ENCODE measurements at regions not wholly inside any gene's neighbourhood (a gene's known extent, or its start where the extent isn't known, plus 50 kb on each side); places are given as distances from the start of the nearest gene placed in this dataset.
"Not testable (repeated sequence)": the region's sequence is repeated elsewhere in the genome, so short reads cannot be mapped to it uniquely, and the experiment has no call there.

- TF ChIP-seq CTCF (IDR thresholded peaks at IDR 0.05): no peak
- TF ChIP-seq POLR2A (IDR thresholded peaks at IDR 0.05): no peak
- Histone ChIP-seq H3K4me1 (no peaks in the 10 kb centered on the region), H3K4me3 (no peak overlapping the region), H3K36me3 (no peaks in the 10 kb centered on the region), H3K27ac (no peak overlapping the region), H3K27me3 (peaks cover 0 to 3% of the 10 kb centered on the region in 2 donors), H3K9me3 (no peaks in the 10 kb centered on the region)
- ATAC-seq (no peak), DNase-seq (no peak)
- intact Hi-C loops (cut with DNase I): no loop called here
These were observed 882.6 kb upstream of the GRIA3 start for GRCh38 chrX:122301491-122301890.

GRCh38 chrX:122303761-122304160, 880.3 kb upstream of the GRIA3 start:
- TF ChIP-seq POLR2A (IDR thresholded peaks at IDR 0.05) (no peak), CTCF (IDR thresholded peaks at IDR 0.05) (no peak)
- H3K4me1 ChIP-seq: no peaks in the 10 kb centered on the region
- ATAC-seq: no peak
- intact Hi-C loops (cut with DNase I): no loop called here
- no peak for DNase-seq
- peaks cover 0 to 3% of the 10 kb centered on the region in 2 donors for H3K27me3 ChIP-seq
- no peaks in the 10 kb centered on the region for H3K36me3 ChIP-seq
- no peak overlapping the region for H3K27ac ChIP-seq
- H3K9me3 ChIP-seq: no peaks in the 10 kb centered on the region
- no peak overlapping the region for H3K4me3 ChIP-seq

GRCh38 chrX:122344816-122345215, 839.3 kb upstream of the GRIA3 start:
- Histone ChIP-seq H3K27me3 (no peaks in the 10 kb centered on the region), H3K36me3 (no peaks in the 10 kb centered on the region), H3K27ac (no peak overlapping the region), H3K9me3 (no peaks in the 10 kb centered on the region), H3K4me1 (no peaks in the 10 kb centered on the region), H3K4me3 (no peak overlapping the region)
- DNase-seq: no peak
- intact Hi-C loops (cut with DNase I): no loop called here
- 65% methylated on average over 3 of the region's 3 CpGs for whole genome bisulfite sequencing (ENCODE audit: insufficient coverage, low coverage, low lambda C conversion rate, missing lambda C conversion rate)
- no peak for ATAC-seq
- no peak for TF ChIP-seq CTCF (IDR thresholded peaks at IDR 0.05)
- TF ChIP-seq POLR2A (IDR thresholded peaks at IDR 0.05): no peak

GRCh38 chrX:122363112-122363795, 820.8 kb upstream of the GRIA3 start:
- H3K27me3 ChIP-seq: no peaks in the 10 kb centered on the region
- 39% methylated on average over 6 of the region's 9 CpGs for WGBS (ENCODE audit: insufficient coverage, low coverage, low lambda C conversion rate, missing lambda C conversion rate)
- no peaks in the 10 kb centered on the region for H3K9me3 ChIP-seq
- H3K4me3 ChIP-seq: no peak overlapping the region
- no peak for ATAC-seq
- no peak for DNase-seq
- no peaks in the 10 kb centered on the region for H3K36me3 ChIP-seq
- no peaks in the 10 kb centered on the region for H3K4me1 ChIP-seq
- no peak overlapping the region for H3K27ac ChIP-seq
- intact Hi-C loops (cut with DNase I): no loop called here
- TF ChIP-seq POLR2A (IDR thresholded peaks at IDR 0.05): no peak

GRCh38 chrX:122375533-122375932, 808.5 kb upstream of the GRIA3 start:
- H3K27me3 ChIP-seq; ATAC-seq; intact Hi-C loops (cut with DNase I); H3K4me1 ChIP-seq; H3K36me3 ChIP-seq; H3K9me3 ChIP-seq; H3K27ac ChIP-seq; DNase-seq; H3K4me3 ChIP-seq: not testable (repeated sequence)
- WGBS (ENCODE audit: insufficient coverage, low coverage, low lambda C conversion rate, missing lambda C conversion rate): 76% methylated on average over 6 of the region's 13 CpGs

- intact Hi-C loops (cut with DNase I): no loop called here
- DNase-seq: peak in 1 of 3 donors; percentile 49
- H3K36me3 ChIP-seq: no peaks in the 10 kb centered on the region
- no peak overlapping the region for H3K4me3 ChIP-seq
- no peak for ATAC-seq
- TF ChIP-seq CTCF (IDR thresholded peaks at IDR 0.05) (no peak), POLR2A (IDR thresholded peaks at IDR 0.05) (no peak)
- H3K4me1 ChIP-seq: no peaks in the 10 kb centered on the region
- peaks cover 0 to 9% (median 0%) of the 10 kb centered on the region in 4 donors for H3K9me3 ChIP-seq
- no peak overlapping the region for H3K27ac ChIP-seq
- no peaks in the 10 kb centered on the region for H3K27me3 ChIP-seq
- 43% methylated on average over 2 of the region's 19 CpGs for WGBS (ENCODE audit: insufficient coverage, low coverage, low lambda C conversion rate, missing lambda C conversion rate)
These were observed 795.1 kb upstream of the GRIA3 start for GRCh38 chrX:122389005-122389404.
